ENCODE measurements at regions not wholly inside any gene's neighbourhood (a gene's known extent, or its start where the extent isn't known, plus 50 kb on each side); places are given as distances from the start of the nearest gene placed in this dataset.

- no peak for TF ChIP-seq POLR2A (IDR thresholded peaks at IDR 0.05; ENCODE audit: low read depth, low read length)
- TF ChIP-seq TAF1 (IDR thresholded peaks at IDR 0.05; ENCODE audit: borderline replicate concordance, low read depth, low read length): no peak
Measured at GRCh38 chr10:117754770-117755658, 212.5 kb downstream of the EMX2 start.
